Hepatocyte (in vitro differentiated cells): ENCODE measurements at regions not wholly inside any gene's neighbourhood (a gene's known extent, or its start where the extent isn't known, plus 50 kb on each side); places are given as distances from the start of the nearest gene placed in this dataset.
"Not testable (repeated sequence)": the region's sequence is repeated elsewhere in the genome, so short reads cannot be mapped to it uniquely, and the experiment has no call there.

Experiments used
- EZH2 ChIP-seq: fragments of 200-600 bp; sonication (generic); IDR thresholded peaks from 2 replicates; pipeline ENCODE4 v1.6.1; 2016; ENCODE audit warnings: antibody characterized with exemption, mild to moderate bottlenecking, borderline replicate concordance
- EZH2phosphoT487 ChIP-seq: fragments of 200-600 bp; sonication (generic); IDR thresholded peaks from one replicate; pipeline ENCODE4 v1.6.1; 2018; ENCODE audit warnings: antibody characterized with exemption, mild to moderate bottlenecking, low read depth, moderate library complexity; ENCODE audit not compliant: unreplicated experiment, severe bottlenecking
- TF ChIP-seq, protein P1 (sequence below): fragments of 200-600 bp; sonication (generic); IDR thresholded peaks from 2 replicates; pipeline ENCODE4 v1.5.1; 2016; ENCODE audit warnings: antibody characterized with exemption, mild to moderate bottlenecking; ENCODE audit not compliant: poor library complexity

DNA sequence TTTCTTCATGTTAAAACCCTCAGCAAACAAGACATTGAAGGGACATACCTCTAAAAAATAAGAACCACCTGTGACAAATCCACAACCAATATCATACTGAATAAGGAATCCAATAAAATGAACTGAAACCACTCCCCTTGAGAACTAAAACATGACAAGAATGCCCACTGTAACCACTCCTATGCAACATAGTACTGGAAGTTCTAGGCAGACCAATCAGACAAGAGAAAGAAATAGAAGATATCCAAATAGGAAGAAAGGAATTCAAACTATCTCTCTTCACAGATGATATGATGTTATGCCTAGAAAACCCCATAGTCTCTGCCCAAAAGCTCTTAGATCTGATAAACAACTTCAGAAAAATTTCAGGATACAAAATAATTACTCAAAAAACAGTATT lies 887.7 kb upstream of the CDH18 start:
- TF ChIP-seq, protein P1, sequence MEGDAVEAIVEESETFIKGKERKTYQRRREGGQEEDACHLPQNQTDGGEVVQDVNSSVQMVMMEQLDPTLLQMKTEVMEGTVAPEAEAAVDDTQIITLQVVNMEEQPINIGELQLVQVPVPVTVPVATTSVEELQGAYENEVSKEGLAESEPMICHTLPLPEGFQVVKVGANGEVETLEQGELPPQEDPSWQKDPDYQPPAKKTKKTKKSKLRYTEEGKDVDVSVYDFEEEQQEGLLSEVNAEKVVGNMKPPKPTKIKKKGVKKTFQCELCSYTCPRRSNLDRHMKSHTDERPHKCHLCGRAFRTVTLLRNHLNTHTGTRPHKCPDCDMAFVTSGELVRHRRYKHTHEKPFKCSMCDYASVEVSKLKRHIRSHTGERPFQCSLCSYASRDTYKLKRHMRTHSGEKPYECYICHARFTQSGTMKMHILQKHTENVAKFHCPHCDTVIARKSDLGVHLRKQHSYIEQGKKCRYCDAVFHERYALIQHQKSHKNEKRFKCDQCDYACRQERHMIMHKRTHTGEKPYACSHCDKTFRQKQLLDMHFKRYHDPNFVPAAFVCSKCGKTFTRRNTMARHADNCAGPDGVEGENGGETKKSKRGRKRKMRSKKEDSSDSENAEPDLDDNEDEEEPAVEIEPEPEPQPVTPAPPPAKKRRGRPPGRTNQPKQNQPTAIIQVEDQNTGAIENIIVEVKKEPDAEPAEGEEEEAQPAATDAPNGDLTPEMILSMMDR = not testable (repeated sequence)
- not testable (repeated sequence) for TF ChIP-seq EZH2, EZH2phosphoT487
